Activated CD4-positive, alpha-beta T cell treated with anti-CD3 and anti-CD28 coated beads, Interleukin-2, amount 10 ng/mL, durations not matched to agents 7 days and 5 days (primary cell): ENCODE measurements at regions not wholly inside any gene's neighbourhood (a gene's known extent, or its start where the extent isn't known, plus 50 kb on each side); places are given as distances from the start of the nearest gene placed in this dataset.

Experiments
- CTCF ChIA-PET: fragments of 350-600 bp; sonication (Branson Sonifier 250); formaldehyde crosslinking; loops from one replicate; lab custom pipeline; 2021; ENCODE audit warnings: antibody characterized with exemption; lab: Charles Lee
- POLR2A ChIA-PET: fragments of 350-600 bp; sonication (Branson Sonifier 250); formaldehyde crosslinking; loops from one replicate; lab custom pipeline; 2021; ENCODE audit warnings: antibody characterized with exemption; lab: Charles Lee
- DNase-seq: peaks from one replicate; pipeline ENCODE4 v3.0.0-alpha.2; 2020
- H3K27ac Mint-ChIP-seq: one replicate; pipeline ENCODE4 v1.8.0; 2021; ENCODE audit warnings: mild to moderate bottlenecking, moderate library complexity, mixed read lengths
- H3K27me3 Mint-ChIP-seq: one replicate; pipeline ENCODE4 v1.8.0; 2021; ENCODE audit warnings: mixed read lengths
- H3K36me3 Mint-ChIP-seq: one replicate; pipeline ENCODE4 v1.8.0; 2021; ENCODE audit warnings: low read depth, mixed read lengths
- H3K4me1 Mint-ChIP-seq: one replicate; pipeline ENCODE4 v1.8.0; 2021; ENCODE audit warnings: mixed read lengths
- H3K4me3 Mint-ChIP-seq: one replicate; pipeline ENCODE4 v1.8.0; 2021; ENCODE audit warnings: mild to moderate bottlenecking, moderate library complexity, mixed read lengths
- H3K9me3 Mint-ChIP-seq: one replicate; pipeline ENCODE4 v1.8.0; 2021; ENCODE audit warnings: mixed read lengths

DNA sequence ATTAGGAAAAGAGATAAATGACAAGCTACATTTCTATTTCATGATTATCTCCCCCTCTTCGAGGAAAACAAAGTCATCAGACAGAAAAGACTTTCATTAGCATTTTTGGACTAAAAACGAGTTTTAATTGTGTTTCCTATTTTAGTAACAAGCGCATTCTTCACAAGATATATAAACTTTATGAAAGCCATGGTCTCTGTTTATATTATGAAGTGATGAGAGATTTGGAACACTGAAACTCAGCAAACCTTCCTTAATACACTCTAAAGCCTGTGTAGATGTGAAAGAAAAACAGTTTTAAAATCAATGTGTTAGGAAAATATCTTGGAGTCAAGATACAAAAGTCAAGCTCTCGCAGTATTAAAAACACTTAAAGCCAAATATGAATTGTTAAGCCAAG is 539.1 kb downstream of the LRFN5 start:
- DNase-seq = no peak
- CTCF ChIA-PET = no interaction called here
- POLR2A ChIA-PET = no interaction called here
- H3K4me1 Mint-ChIP-seq = no peaks in the 10 kb centered on the region
- no peaks in the 10 kb centered on the region for H3K27me3 Mint-ChIP-seq
- no peak overlapping the region for H3K27ac Mint-ChIP-seq
- H3K9me3 Mint-ChIP-seq = no peaks in the 10 kb centered on the region
- no peaks in the 10 kb centered on the region for H3K36me3 Mint-ChIP-seq
- no peak overlapping the region for H3K4me3 Mint-ChIP-seq

DNA sequence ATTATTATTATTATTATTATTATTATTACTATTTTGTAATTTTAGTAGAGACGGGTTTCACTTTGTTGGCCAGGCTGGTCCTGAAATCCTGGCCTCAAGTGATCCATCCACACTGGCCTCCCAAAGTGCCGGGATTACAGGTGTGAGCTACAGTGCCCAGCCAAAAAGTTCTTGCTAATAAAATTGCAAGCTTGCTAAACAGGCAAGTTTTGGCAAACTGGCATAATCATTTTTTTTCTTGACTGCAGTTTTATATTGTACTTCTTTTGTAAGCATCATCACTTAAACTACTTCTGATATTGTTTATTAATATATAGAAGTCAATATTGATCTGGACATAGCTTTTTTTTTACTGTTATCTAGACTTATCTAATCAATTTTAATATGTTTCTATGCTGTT is 536.4 kb downstream of the LRFN5 start:
- ChIA-PET CTCF (no interaction called here), POLR2A (no interaction called here)
- Mint-ChIP-seq H3K36me3 (no peaks in the 10 kb centered on the region), H3K4me1 (no peaks in the 10 kb centered on the region), H3K4me3 (no peak overlapping the region), H3K9me3 (no peaks in the 10 kb centered on the region), H3K27ac (no peak overlapping the region), H3K27me3 (no peaks in the 10 kb centered on the region)
- DNase-seq = no peak

DNA sequence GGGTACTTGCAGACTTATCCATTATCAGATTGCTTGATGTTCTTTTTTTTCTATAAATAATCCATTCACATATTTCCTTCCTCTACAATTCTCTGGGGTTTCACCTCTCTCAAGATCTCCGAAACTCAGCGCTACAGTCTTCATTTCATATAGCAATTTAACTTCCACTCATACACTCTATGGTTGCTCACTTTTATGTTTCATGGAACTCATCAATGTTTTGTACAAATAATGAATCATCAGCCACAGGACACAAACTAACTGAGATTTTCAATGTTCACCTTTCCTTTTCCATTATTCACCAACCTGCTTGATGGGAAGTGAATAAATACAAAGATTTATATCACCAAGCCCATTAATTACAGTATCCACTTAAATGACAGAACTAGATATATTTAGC is 534.7 kb downstream of the LRFN5 start:
- Mint-ChIP-seq H3K27me3 (no peaks in the 10 kb centered on the region), H3K36me3 (no peaks in the 10 kb centered on the region), H3K4me1 (no peaks in the 10 kb centered on the region), H3K27ac (no peak overlapping the region), H3K9me3 (no peaks in the 10 kb centered on the region), H3K4me3 (no peak overlapping the region)
- ChIA-PET CTCF (no interaction called here), POLR2A (no interaction called here)
- no peak for DNase-seq

DNA sequence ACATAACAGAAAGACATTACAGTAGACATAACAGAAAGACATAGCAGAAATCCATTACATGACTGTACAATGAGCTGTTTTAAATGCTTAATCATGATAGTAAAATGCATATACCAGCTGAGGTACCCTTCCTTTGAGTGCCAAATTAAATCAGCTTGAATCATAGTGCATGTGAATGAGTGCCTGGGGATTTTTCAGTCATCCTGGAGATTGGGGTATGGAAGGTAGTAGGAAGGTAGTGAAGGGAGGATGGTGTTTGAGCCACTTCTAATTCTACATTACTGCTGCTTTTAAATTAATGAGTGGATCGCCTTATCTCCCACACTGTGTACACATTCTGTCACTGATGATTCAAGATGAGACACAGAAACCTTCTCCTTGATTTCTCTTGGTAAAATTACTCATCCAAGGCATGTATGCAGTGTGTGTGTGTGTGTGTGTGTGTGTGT is 534.2 kb downstream of the LRFN5 start:
- Mint-ChIP-seq H3K27me3 (no peaks in the 10 kb centered on the region), H3K9me3 (no peaks in the 10 kb centered on the region), H3K4me3 (no peak overlapping the region), H3K4me1 (no peaks in the 10 kb centered on the region), H3K27ac (no peak overlapping the region), H3K36me3 (no peaks in the 10 kb centered on the region)
- ChIA-PET POLR2A (no interaction called here), CTCF (no interaction called here)
- DNase-seq = no peak

DNA sequence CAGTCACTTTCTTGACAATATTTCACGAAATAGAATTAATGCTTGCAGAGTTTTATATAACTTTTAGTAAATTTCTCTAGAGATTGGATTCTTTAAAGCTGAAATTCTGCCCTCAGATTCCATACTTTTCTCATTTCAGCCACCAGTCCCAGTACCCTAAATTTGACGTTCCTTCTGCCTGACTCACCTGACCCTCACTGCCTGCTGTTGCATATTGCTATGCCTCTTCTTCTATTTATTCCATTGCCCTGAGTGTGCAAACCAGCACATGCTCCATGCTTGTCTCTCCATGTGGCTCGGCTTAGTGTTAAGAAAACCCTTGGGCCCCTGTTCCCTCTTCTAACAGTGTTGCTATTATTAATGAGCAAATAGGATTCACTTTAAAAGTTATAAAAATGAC is 533.3 kb downstream of the LRFN5 start:
- Mint-ChIP-seq H3K4me1 (no peaks in the 10 kb centered on the region), H3K36me3 (no peaks in the 10 kb centered on the region), H3K9me3 (no peaks in the 10 kb centered on the region), H3K27ac (no peak overlapping the region), H3K4me3 (no peak overlapping the region), H3K27me3 (no peaks in the 10 kb centered on the region)
- POLR2A ChIA-PET = no interaction called here
- CTCF ChIA-PET = no interaction called here
- DNase-seq = no peak

DNA sequence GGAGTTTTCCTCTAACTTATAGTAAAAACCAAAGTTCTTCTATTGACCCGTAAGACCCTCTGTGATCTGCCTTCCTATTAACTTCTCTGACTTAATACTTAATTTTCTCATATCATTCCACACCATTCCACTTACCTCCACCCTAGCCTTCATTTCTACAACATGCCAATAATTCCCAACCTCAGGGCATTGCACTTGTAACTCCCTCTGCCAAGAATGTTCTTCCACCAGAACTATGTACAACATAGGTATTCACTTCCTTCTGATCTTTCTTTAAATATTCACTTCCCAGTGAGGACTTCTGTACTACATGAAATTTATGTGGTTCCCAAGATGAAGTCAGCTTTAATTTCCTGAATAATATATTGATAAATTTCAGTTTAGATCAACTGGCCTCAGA is 531.7 kb downstream of the LRFN5 start:
- ChIA-PET POLR2A (no interaction called here), CTCF (no interaction called here)
- H3K27ac Mint-ChIP-seq = no peak overlapping the region
- no peaks in the 10 kb centered on the region for H3K4me1 Mint-ChIP-seq
- no peak overlapping the region for H3K4me3 Mint-ChIP-seq
- H3K27me3 Mint-ChIP-seq = no peaks in the 10 kb centered on the region
- no peaks in the 10 kb centered on the region for H3K9me3 Mint-ChIP-seq
- no peak for DNase-seq
- no peaks in the 10 kb centered on the region for H3K36me3 Mint-ChIP-seq

DNA sequence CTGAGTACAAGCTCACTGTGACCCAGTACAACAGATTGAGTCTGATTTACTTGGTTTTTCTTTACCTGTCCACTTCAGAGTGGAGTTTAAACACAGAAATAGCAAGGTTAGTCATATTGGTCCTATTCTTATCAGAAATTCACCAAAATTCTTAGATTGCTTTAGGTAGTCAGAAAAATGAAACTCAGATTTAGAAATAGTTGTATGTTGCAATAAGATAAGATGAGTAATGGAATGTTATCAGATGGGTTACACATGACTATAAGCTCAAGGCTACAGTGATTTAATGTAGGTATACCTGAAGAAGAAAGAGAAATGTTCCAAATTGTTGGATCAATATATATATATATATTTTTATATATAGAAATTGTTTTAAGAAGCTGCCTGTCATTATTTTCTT is 524.1 kb downstream of the LRFN5 start:
- no peaks in the 10 kb centered on the region for H3K4me1 Mint-ChIP-seq

DNA sequence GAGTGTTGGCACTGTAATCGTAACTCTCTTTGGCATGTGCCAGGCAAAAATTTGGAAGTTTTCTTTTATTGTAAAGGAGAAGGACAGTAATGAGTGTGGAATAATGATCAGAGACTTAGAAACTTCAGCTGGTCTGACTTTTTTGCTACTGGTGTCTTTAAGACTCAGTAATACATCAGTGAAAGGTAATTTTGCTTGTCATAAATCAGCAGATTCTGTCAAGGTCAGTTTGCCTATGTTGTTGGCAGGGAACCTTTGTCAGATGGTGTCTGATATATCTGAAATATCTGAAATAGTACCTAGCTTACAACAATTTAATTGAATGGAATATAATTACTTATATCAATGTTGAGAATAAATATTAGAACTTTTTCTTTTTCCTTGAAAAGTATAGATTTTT is 516.9 kb downstream of the LRFN5 start:
- Mint-ChIP-seq H3K4me3 (no peak overlapping the region), H3K36me3 (no peaks in the 10 kb centered on the region), H3K4me1 (no peaks in the 10 kb centered on the region), H3K27me3 (no peaks in the 10 kb centered on the region), H3K9me3 (peaks cover 4% of the 10 kb centered on the region), H3K27ac (no peak overlapping the region)
- POLR2A ChIA-PET = no interaction called here
- CTCF ChIA-PET = no interaction called here
- DNase-seq = no peak

More for the DNA sequence above, 524.1 kb downstream of the LRFN5 start:
- POLR2A ChIA-PET = no interaction called here
- CTCF ChIA-PET = no interaction called here
- H3K27ac Mint-ChIP-seq = no peak overlapping the region
- no peak overlapping the region for H3K4me3 Mint-ChIP-seq
- no peaks in the 10 kb centered on the region for H3K27me3 Mint-ChIP-seq
- no peaks in the 10 kb centered on the region for H3K36me3 Mint-ChIP-seq
- no peak for DNase-seq
- no peaks in the 10 kb centered on the region for H3K9me3 Mint-ChIP-seq

DNA sequence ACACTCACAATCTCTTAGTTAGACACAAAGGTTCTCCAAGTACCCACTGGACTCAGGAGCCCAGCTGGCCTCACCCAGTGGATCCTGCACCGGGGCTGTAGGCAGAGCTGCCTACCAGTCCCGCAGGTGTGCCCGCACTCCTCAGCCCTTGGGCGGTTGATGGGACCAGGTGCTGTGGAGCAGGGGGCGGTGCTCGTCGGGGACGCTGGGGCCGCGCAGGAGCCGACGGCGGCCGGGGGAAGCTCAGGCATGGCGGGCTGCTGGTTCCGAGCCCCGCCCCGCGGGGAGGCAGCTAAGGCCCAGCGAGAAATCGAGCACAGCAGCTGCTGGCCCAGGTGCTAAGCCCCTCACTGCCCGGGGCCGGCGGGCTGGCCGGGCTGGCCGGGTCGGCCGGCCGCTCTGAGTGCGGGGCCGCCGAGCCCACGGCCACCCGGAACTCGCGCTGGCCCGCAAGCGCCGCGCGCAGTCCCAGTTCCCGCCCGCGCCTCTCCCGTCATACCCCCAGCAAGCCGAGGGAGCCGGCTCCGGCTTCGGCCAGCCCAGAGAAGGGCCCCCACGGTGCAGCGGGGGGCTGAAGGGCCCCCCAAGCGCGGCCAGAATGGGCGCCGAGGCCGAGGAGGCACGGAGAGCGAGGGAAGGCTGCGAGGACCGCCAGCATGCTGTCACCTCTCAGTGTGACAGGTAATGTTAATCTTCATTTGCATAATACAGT is 506.8 kb downstream of the LRFN5 start:
- H3K27me3 Mint-ChIP-seq = no peaks in the 10 kb centered on the region
- POLR2A ChIA-PET = no interaction called here
- H3K4me3 Mint-ChIP-seq = no peak overlapping the region
- no peaks in the 10 kb centered on the region for H3K36me3 Mint-ChIP-seq
- DNase-seq = no peak
- H3K9me3 Mint-ChIP-seq = peaks cover 16% of the 10 kb centered on the region
- CTCF ChIA-PET = no interaction called here
- no peaks in the 10 kb centered on the region for H3K4me1 Mint-ChIP-seq
- H3K27ac Mint-ChIP-seq = no peak overlapping the region

DNA sequence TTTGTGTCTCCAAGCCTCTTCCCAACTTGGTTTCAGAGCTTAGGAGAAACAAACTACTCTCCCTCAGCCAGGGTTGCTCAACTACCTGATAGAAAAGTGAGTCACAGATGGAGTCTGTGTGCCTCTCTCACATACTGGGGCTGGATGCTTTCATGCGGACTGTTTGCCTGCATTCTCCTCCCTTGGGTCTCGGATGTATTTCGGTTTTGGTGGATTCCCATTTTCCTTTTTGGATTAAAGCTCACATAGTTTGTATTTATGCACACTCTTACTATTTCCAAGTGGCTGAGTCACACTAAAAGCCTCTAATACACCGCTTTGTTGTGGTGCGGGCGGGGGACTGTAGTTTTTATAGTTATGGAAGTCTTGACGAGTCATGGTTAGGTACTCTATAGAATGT is 505.4 kb downstream of the LRFN5 start:
- Mint-ChIP-seq H3K27ac (no peak overlapping the region), H3K4me3 (no peak overlapping the region), H3K4me1 (no peaks in the 10 kb centered on the region), H3K27me3 (no peaks in the 10 kb centered on the region), H3K9me3 (peaks cover 14% of the 10 kb centered on the region), H3K36me3 (no peaks in the 10 kb centered on the region)
- CTCF ChIA-PET = no interaction called here
- DNase-seq = no peak
- POLR2A ChIA-PET = no interaction called here

DNA sequence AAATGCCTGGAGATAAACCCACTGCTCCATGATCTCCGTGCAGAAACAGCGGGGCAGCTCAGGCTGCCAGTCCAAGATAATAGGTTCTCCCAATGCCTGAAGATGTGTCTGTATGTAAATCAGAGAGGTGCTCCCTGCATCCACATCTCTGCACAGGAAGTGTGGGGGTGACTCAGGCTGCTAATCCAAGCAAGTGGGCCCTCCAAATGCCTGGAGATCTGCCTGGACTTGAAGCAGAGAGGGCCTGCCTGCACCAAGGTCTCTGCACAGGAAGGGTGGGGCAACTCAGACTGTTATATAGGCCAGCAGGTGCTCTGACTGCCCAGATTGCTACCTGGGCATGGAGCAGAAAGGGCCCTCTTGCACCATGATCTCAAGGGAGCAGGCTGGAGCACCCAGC is 504.7 kb downstream of the LRFN5 start:
- Mint-ChIP-seq H3K4me1 (no peaks in the 10 kb centered on the region), H3K36me3 (no peaks in the 10 kb centered on the region), H3K9me3 (peaks cover 14% of the 10 kb centered on the region), H3K27ac (no peak overlapping the region), H3K4me3 (no peak overlapping the region), H3K27me3 (no peaks in the 10 kb centered on the region)
- no peak for DNase-seq
- CTCF ChIA-PET = no interaction called here
- POLR2A ChIA-PET = no interaction called here

DNA sequence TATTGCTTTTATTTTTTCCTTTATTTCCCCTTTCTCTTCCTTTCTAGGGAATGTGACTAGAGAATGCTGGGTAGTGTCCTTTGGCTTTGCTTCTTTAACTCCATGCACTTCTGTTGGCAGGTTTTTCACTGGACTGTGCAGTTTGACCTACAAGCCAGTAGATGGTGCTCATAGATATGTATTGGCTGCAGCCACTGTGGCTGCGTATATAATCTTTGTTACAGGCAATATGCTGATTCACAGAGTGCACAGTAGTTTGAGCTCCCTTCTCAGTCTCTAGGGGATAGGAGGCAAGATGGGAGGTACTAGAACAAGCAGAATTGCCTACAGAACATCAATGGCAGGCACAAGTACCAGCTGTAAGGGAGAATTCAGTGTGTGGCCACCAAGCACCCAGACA is 503.5 kb downstream of the LRFN5 start:
- no peak overlapping the region for H3K27ac Mint-ChIP-seq
- no peak overlapping the region for H3K4me3 Mint-ChIP-seq
- DNase-seq = no peak
- peaks cover 14% of the 10 kb centered on the region for H3K9me3 Mint-ChIP-seq
- no peaks in the 10 kb centered on the region for H3K4me1 Mint-ChIP-seq
- H3K36me3 Mint-ChIP-seq = no peaks in the 10 kb centered on the region
- ChIA-PET CTCF (no interaction called here), POLR2A (no interaction called here)
- H3K27me3 Mint-ChIP-seq = no peaks in the 10 kb centered on the region

DNA sequence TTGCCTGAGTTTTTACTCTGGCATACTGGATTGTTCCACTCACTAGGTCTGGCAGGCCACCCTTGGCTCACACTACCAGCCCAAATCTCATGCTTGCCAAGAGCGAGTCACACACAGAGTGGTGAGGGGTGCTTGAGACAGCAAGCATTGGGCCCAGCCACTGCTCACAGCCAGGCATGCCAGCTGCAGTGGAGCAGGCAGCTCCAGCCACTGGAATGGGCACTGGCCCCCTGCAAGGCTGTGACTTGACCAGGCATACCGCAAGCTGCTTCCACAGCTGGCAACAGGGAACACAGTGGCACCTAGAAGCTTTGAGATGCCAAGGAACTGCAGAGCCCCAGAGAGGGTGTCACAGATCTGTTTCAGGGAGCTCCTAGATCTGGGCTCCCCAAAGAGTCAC is 488.5 kb downstream of the LRFN5 start:
- H3K27me3 Mint-ChIP-seq = no peaks in the 10 kb centered on the region

DNA sequence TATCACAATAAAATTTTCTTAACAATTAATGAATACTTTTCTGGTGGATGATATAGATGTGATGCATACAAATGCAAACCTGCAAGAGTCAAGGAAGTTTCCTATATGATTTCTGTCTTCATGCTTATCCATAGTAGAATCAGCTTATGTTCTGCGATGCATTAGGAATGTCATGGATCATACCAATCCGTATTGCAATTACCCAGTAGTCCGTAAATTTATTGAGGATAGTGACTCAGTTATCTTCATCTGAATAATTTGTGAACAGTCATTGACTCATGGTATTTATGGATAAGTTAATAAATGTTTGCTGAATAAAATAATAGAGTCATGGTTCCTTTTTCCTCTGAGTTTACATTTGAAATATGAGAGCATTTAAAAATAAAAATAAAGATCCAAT is 483.4 kb downstream of the LRFN5 start:
- Mint-ChIP-seq H3K27me3 (no peaks in the 10 kb centered on the region), H3K36me3 (no peaks in the 10 kb centered on the region), H3K27ac (no peak overlapping the region), H3K4me1 (no peaks in the 10 kb centered on the region), H3K4me3 (no peak overlapping the region), H3K9me3 (peaks cover 7% of the 10 kb centered on the region)
- POLR2A ChIA-PET = no interaction called here
- no peak for DNase-seq
- CTCF ChIA-PET = no interaction called here

More for the DNA sequence above, 488.5 kb downstream of the LRFN5 start:
- H3K4me1 Mint-ChIP-seq = no peaks in the 10 kb centered on the region
- no peaks in the 10 kb centered on the region for H3K36me3 Mint-ChIP-seq
- peaks cover 10% of the 10 kb centered on the region for H3K9me3 Mint-ChIP-seq
- ChIA-PET POLR2A (no interaction called here), CTCF (no interaction called here)
- H3K4me3 Mint-ChIP-seq = no peak overlapping the region
- no peak overlapping the region for H3K27ac Mint-ChIP-seq
- DNase-seq = no peak
